Pancreas (tissue), 10 donors: ENCODE measurements at regions not wholly inside any gene's neighbourhood (a gene's known extent, or its start where the extent isn't known, plus 50 kb on each side); places are given as distances from the start of the nearest gene placed in this dataset.

Source experiments
- ATAC-seq, 4 donors: fragments of 200-7000 bp; cut with Tn5 transposase; one replicate each; pipeline versions ENCODE4 v1.8.0 to v1.9.1; 2020; ENCODE audit warnings: mild to moderate bottlenecking in 4 of 4, moderate library complexity in 4 of 4
- DNase-seq, 6 donors: peaks; one replicate each; pipeline ENCODE4 v3.0.0-alpha.2; 2020
- FAIRE-seq: peaks from 2 replicates; lab custom pipeline; 2012; peaks lifted over from hg19 to GRCh38; lab: Jason Lieb, UNC
- H3K27ac ChIP-seq, 4 donors: fragments of 200-600 bp; sonication (generic); 1 replicate in 3 of 4; 2 replicates in 1 of 4; pipeline versions ENCODE4 v1.5.0 to v1.8.0; 2020
- H3K27me3 ChIP-seq, 4 donors: fragments of 200-600 bp; one replicate each; pipeline ENCODE4 v1.8.0; 2021
- H3K36me3 ChIP-seq, 3 donors: fragments of 200-600 bp; sonication (generic) in 1 of 3; one replicate each; pipeline versions ENCODE4 v1.5.0 to v1.8.0; 2020 to 2021
- H3K4me1 ChIP-seq, 3 donors: fragments of 200-600 bp; one replicate each; pipeline ENCODE4 v1.8.0; 2021
- H3K4me3 ChIP-seq, 4 donors: fragments of 200-600 bp; sonication (generic) in 2 of 4; one replicate each; pipeline versions ENCODE4 v1.5.0 to v1.8.0; 2020 to 2021
- H3K9me3 ChIP-seq, 4 donors: fragments of 200-600 bp; one replicate each; pipeline ENCODE4 v1.8.0; 2021
- CTCF ChIP-seq, 4 donors: fragments of 200-600 bp; sonication (generic) in 3 of 4; IDR thresholded peaks; one replicate each; pipeline versions ENCODE4 v1.5.0 to v1.8.0; 2021; ENCODE audit warnings: antibody characterized with exemption in 4 of 4
- WGBS, 2 donors: extraction: QIAGEN DNeasy Blood & Tissue Kit; methylation state at CpG; one replicate each; pipeline ENCODE4 v1.1.7; 2013; 5-methylcytosine and 5-hydroxymethylcytosine counted together
- intact Hi-C, 3 donors: fragments of 100-400 bp; cut with DNase I; formaldehyde crosslinking; loops; one replicate each; pipeline versions ENCODE4 v1.11.1 to v1.14.2; 2022
- donor health status: healthy with polysubstance abuse.
- donor health status: DM: no; HTN: no; CAD: no; lungs with moderate emphysema.
- donor health status: DM: no; HTN: no; CAD: no.
- donor health status: control.
- donor health status: control.
- donor health status: Bipolar disorder and iron deficiency.
- donor health status: DM: yes; HTN: yes; CAD: no.
- donor health status: DM: no; HTN: no; CAD: no.
- donor health status: DM: no; HTN: no; CAD: no.
- donor health status: DM: yes; HTN: yes; CAD: no.

DNA sequence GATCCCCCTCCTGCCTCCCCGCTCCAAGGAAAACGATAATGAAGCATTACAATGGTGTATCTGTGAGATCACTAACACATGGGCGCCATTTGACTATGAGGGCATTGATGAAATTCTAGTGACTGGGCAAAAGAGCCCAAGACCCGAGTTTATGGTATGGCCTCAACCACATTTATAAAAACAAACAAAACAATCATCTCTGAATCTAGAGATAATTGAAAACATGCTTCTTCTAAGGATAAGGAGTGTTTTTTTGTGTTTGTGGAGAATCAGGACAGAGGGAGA lies 100.9 kb upstream of the SEMA6A start:
- no peak for ATAC-seq
- WGBS, 2 donors = 78 to 88% methylated on average over 4 of the region's 4 CpGs

DNA sequence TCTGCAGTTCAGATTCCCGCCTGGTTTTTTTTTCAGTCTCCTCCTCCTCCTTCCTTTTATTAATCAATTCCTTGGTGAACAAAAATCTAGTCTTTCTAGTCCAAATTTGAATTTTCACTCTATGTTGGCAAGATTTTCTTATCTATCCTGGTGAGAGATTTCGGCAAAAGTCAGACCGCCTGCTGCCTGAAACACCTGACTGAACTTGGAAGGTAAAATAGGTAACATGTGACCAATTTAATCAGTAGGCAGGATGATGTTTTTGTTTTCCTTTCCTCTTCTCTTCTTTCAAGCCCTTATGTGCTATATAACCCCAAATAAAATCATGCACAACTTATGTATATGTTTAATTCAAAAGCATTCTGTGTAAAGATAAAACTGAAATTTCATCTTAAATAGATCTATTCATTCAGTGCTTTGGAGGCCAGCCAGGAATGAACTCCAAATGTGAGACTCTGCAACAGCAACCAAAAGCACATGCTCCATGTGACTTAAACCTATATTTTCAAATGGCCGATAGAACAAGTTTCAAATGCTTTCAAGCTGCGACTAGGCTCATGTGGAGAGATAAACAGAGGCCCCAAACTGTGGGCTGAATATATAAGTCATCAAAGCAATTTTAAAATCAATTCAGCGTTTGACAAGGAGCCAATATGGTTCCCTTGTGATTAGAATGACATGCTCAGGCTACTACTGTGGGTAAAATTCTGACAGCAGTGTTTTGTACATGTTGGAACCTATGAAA lies 100.4 kb upstream of the SEMA6A start:
- H3K4me1 ChIP-seq = peaks cover 0 to 14% (median 0%) of the 10 kb centered on the region in 3 donors
- H3K4me3 ChIP-seq = no peak overlapping the region
- FAIRE-seq (no peak), ATAC-seq (peak in 1 of 4 donors; percentile 26), DNase-seq (no peak)
- intact Hi-C loops = no loop called here
- peak overlapping the region in 2 of 4 donors; percentile 66 to 73 for H3K27ac ChIP-seq
- no peaks in the 10 kb centered on the region for H3K9me3 ChIP-seq
- WGBS, 2 donors = 37 to 42% methylated on average over 6 of the region's 6 CpGs
- H3K27me3 ChIP-seq = no peaks in the 10 kb centered on the region
- H3K36me3 ChIP-seq = no peaks in the 10 kb centered on the region
- TF ChIP-seq CTCF (IDR thresholded peaks at IDR 0.05) = no peak

More for the DNA sequence above, 100.9 kb upstream of the SEMA6A start:
- intact Hi-C loops = no loop called here
- FAIRE-seq = no peak
- H3K4me1 ChIP-seq = peaks cover 0 to 14% (median 0%) of the 10 kb centered on the region in 3 donors
- no peaks in the 10 kb centered on the region for H3K9me3 ChIP-seq
- H3K4me3 ChIP-seq = no peak overlapping the region
- H3K27me3 ChIP-seq = no peaks in the 10 kb centered on the region
- DNase-seq = no peak
- TF ChIP-seq CTCF (IDR thresholded peaks at IDR 0.05) = no peak
- H3K36me3 ChIP-seq = no peaks in the 10 kb centered on the region
- peak overlapping the region in 2 of 4 donors; percentile 53 to 66 for H3K27ac ChIP-seq

- Histone ChIP-seq H3K27me3 (no peaks in the 10 kb centered on the region), H3K4me3 (no peak overlapping the region), H3K36me3 (no peaks in the 10 kb centered on the region), H3K9me3 (no peaks in the 10 kb centered on the region), H3K27ac (peak overlapping the region in 2 of 4 donors; percentile 11 to 73), H3K4me1 (peaks cover 0 to 22% (median 0%) of the 10 kb centered on the region in 3 donors)
- TF ChIP-seq CTCF (IDR thresholded peaks at IDR 0.05) = no peak
- DNase-seq = no peak
- intact Hi-C loops = no loop called here
- no peak for FAIRE-seq
- no peak for ATAC-seq
- 78 to 84% methylated on average over 2 of the region's 2 CpGs for whole genome bisulfite sequencing, 2 donors
Observed at GRCh38 chr5:116673453-116673852, 98.8 kb upstream of the SEMA6A start.

DNA sequence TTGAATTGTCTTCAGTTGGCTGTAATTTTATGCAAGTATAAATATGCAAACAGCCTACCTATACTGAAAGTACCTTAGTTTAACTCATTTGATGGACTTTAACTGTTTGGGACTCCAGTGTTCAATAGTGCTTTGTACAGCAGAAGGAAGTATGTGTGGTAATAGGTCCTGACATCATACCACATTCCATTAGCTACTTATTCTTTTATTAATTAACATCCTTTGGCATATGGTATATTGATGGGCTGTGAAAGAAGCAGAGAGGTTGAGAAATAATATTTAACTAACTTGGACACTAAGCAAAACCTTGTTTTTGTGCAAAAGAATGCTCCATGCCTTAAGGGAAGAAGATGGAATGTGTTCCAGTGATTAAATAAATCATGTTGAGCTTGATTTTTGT lies 97.6 kb upstream of the SEMA6A start:
- no peak for TF ChIP-seq CTCF (IDR thresholded peaks at IDR 0.05)
- no peaks in the 10 kb centered on the region for H3K9me3 ChIP-seq
- H3K36me3 ChIP-seq = no peaks in the 10 kb centered on the region
- H3K27me3 ChIP-seq = no peaks in the 10 kb centered on the region
- intact Hi-C loops = no loop called here
- no peak overlapping the region for H3K4me3 ChIP-seq
- FAIRE-seq (no peak), DNase-seq (no peak), ATAC-seq (peak; percentile 58 to 82 (median 74))
- H3K27ac ChIP-seq = peak overlapping the region in 2 of 4 donors; percentile 70 to 73
- H3K4me1 ChIP-seq = peaks cover 0 to 22% (median 0%) of the 10 kb centered on the region in 3 donors

DNA sequence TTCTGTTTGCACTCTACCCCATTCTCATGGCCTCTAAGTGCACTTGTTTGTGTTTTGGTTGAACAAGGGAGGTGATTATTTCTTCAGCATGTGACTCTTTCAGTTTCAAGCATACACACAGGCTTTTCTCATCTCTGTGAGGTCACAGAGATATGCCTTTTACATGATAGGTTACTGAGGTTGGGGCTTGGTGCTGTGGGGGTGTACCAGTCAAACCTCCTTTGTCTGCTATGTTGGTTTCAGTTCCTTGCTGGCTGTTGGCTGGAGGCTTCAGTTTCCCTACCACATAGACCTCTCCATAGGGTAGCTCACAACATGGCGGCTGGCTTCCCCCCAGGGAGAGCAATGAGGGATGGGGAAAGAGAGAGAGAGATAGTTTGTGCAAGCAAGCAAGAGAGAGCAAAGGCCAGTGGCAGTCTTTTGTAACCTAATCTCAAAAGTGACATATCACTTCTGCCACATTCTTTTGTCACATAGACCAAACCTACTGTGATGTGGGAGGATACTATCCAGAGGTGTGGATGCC lies 96.7 kb upstream of the SEMA6A start:
- no peaks in the 10 kb centered on the region for H3K36me3 ChIP-seq
- no peaks in the 10 kb centered on the region for H3K27me3 ChIP-seq
- H3K9me3 ChIP-seq = no peaks in the 10 kb centered on the region
- H3K4me3 ChIP-seq = no peak overlapping the region
- WGBS, 2 donors = 73% methylated on average over 1 of the region's 1 CpG
- TF ChIP-seq CTCF (IDR thresholded peaks at IDR 0.05) = no peak
- intact Hi-C loops = no loop called here
- FAIRE-seq (no peak), DNase-seq (no peak), ATAC-seq (peak in 1 of 4 donors; percentile 14)
- peaks cover 0 to 22% (median 0%) of the 10 kb centered on the region in 3 donors for H3K4me1 ChIP-seq
- peak overlapping the region; percentile 24 to 73 (median 63) for H3K27ac ChIP-seq
